ENCODE measurements at regions not wholly inside any gene's neighbourhood (a gene's known extent, or its start where the extent isn't known, plus 50 kb on each side); places are given as distances from the start of the nearest gene placed in this dataset.

DNA sequence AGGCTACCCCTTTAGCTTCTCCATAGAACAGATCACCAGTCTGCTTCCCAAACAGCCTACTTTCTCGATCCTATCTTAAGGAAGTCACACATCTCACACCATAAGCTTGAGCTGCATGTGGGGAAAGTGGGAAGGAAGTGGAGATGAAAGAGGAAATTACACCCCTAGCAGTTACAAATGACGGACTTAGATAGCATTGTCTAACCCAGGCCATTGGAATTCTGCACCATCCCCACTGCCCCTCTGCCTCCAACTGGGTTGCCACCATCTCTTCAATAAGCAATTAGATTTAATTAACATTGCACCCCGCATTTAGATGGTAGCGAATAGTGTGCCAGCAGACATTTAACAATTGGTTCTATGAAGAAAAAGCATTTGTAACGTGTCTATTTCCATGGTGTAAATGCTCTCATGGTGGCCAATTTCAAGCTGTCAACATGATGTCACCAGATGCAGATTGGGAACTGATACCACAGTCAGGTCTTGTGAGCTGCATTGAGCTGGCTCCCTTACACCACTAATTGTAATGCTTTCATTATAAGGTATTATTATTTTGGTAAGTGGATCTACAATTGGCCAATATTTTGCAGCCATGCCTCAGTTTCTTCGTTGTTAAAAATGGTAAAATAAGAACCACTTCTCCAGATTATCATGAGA, 124.7 kb downstream of the CD24 start (continued):
- peak; percentile 78; the same call in 1 of the 2 replicates for TF ChIP-seq ATF7 (IDR thresholded peaks at IDR 0.05)
- no peak for TF ChIP-seq TEAD4 (IDR thresholded peaks at IDR 0.05; ENCODE audit: low read length)
- TF ChIP-seq TEAD4 (CRISPR knock-in tag; IDR thresholded peaks at IDR 0.05; ENCODE audit: borderline replicate concordance), result no peak
- no peak for TF ChIP-seq IRF2 (CRISPR knock-in tag; IDR thresholded peaks at IDR 0.05)
- no peak for TF ChIP-seq VEZF1 (CRISPR knock-in tag; IDR thresholded peaks at IDR 0.05)
- TF ChIP-seq FOXP1 (CRISPR knock-in tag; IDR thresholded peaks at IDR 0.05), result no peak
- peak; percentile 71; the same call in 1 of the 2 replicates for TF ChIP-seq ATF3 (IDR thresholded peaks at IDR 0.05)
- TF ChIP-seq ATF3 (CRISPR knock-in tag; conservative IDR thresholded peaks at IDR 0.05), result no peak
- TF ChIP-seq, protein P1, sequence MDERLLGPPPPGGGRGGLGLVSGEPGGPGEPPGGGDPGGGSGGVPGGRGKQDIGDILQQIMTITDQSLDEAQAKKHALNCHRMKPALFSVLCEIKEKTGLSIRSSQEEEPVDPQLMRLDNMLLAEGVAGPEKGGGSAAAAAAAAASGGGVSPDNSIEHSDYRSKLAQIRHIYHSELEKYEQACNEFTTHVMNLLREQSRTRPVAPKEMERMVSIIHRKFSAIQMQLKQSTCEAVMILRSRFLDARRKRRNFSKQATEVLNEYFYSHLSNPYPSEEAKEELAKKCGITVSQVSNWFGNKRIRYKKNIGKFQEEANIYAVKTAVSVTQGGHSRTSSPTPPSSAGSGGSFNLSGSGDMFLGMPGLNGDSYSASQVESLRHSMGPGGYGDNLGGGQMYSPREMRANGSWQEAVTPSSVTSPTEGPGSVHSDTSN (CRISPR knock-in tag; IDR thresholded peaks at IDR 0.05; ENCODE audit: low read depth), result no peak
- TF ChIP-seq, protein P1 (tag; conservative IDR thresholded peaks at IDR 0.05; ENCODE audit: low read depth), result 0 out of 2 replicates have a peak, but pooled peaks have one; percentile 22
- TF ChIP-seq ZNF592 (IDR thresholded peaks at IDR 0.05), result 0 out of 2 replicates have a peak, but pooled peaks have one; percentile 51
- peak; percentile 58 for TF ChIP-seq L3MBTL2 (IDR thresholded peaks at IDR 0.05)
- 0 out of 2 replicates have a peak, but pooled peaks have one; percentile 15 for TF ChIP-seq ARID1B (IDR thresholded peaks at IDR 0.05)
- TF ChIP-seq, protein P2, sequence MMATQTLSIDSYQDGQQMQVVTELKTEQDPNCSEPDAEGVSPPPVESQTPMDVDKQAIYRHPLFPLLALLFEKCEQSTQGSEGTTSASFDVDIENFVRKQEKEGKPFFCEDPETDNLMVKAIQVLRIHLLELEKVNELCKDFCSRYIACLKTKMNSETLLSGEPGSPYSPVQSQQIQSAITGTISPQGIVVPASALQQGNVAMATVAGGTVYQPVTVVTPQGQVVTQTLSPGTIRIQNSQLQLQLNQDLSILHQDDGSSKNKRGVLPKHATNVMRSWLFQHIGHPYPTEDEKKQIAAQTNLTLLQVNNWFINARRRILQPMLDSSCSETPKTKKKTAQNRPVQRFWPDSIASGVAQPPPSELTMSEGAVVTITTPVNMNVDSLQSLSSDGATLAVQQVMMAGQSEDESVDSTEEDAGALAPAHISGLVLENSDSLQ (IDR thresholded peaks at IDR 0.05), result peak; percentile 51
- TF ChIP-seq MEIS2 (IDR thresholded peaks at IDR 0.05; ENCODE audit: partially characterized antibody), result peak; percentile 59
- no peak for TF ChIP-seq BDP1 (IDR thresholded peaks at IDR 0.05; ENCODE audit: insufficient read depth, insufficient read length)
- no peak for TF ChIP-seq MTA3 (IDR thresholded peaks at IDR 0.05; ENCODE audit: borderline replicate concordance)
- TF ChIP-seq ESRRB (CRISPR knock-in tag; IDR thresholded peaks at IDR 0.05; ENCODE audit: borderline replicate concordance), result no peak
- peak; percentile 18; the same call in 1 of the 2 replicates for TF ChIP-seq GATA2 (CRISPR knock-in tag; IDR thresholded peaks at IDR 0.05)

Measured in K562 (cell line).